Endothelial cell (in vitro differentiated cells): ENCODE measurements at regions not wholly inside any gene's neighbourhood (a gene's known extent, or its start where the extent isn't known, plus 50 kb on each side); places are given as distances from the start of the nearest gene placed in this dataset.

Experiments
- DNase-seq: peaks from one replicate; pipeline ENCODE4 v3.0.0; 2021; ENCODE audit warnings: low spot score
- H3K27ac Mint-ChIP-seq: one replicate; pipeline ENCODE4 v1.8.0; 2021; ENCODE audit warnings: mixed read lengths, inconsistent platforms; ENCODE audit not compliant: unreplicated experiment
- H3K27me3 Mint-ChIP-seq: one replicate; pipeline ENCODE4 v1.8.0; 2021; ENCODE audit warnings: mild to moderate bottlenecking, moderate library complexity, mixed read lengths, inconsistent platforms; ENCODE audit not compliant: unreplicated experiment
- H3K36me3 Mint-ChIP-seq: one replicate; pipeline ENCODE4 v1.8.0; 2021; ENCODE audit warnings: mild to moderate bottlenecking, low read depth, mixed read lengths, inconsistent platforms; ENCODE audit not compliant: unreplicated experiment
- H3K4me1 Mint-ChIP-seq: one replicate; pipeline ENCODE4 v1.8.0; 2021; ENCODE audit warnings: mild to moderate bottlenecking, mixed read lengths, inconsistent platforms; ENCODE audit not compliant: unreplicated experiment
- H3K4me3 Mint-ChIP-seq: one replicate; pipeline ENCODE4 v1.8.0; 2021; ENCODE audit warnings: mild to moderate bottlenecking, mixed read lengths, inconsistent platforms; ENCODE audit not compliant: unreplicated experiment
- H3K9me3 Mint-ChIP-seq: one replicate; pipeline ENCODE4 v1.8.0; 2021; ENCODE audit warnings: mixed read lengths, inconsistent platforms; ENCODE audit not compliant: unreplicated experiment
- TF ChIP-seq, protein P1 (sequence below): fragments of 200-600 bp; sonication (generic); IDR thresholded peaks from one replicate; pipeline ENCODE4 v1.5.0; 2021; ENCODE audit warnings: antibody characterized with exemption; ENCODE audit not compliant: unreplicated experiment

DNA sequence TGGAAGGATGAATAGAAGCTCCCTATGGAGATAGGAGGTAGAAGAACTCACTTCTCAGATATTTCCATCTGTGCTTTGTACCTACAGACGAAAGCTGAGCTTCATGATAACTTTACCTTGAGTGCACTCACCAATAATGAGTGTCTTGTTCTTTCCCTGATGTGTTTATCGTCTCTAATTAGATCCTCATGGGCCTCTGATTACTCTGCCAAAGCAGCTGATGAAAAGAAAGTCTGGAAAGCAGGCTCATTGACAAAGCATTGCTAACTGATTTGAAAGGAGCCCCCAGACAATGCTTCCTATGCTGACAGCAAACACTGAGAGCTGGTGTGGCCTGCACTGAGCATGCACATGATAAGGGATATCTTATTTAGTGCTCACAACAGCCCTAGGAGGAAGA, 183.9 kb upstream of the GHITM start:
- H3K9me3 Mint-ChIP-seq: no peaks in the 10 kb centered on the region
- no peak overlapping the region for H3K4me3 Mint-ChIP-seq

DNA sequence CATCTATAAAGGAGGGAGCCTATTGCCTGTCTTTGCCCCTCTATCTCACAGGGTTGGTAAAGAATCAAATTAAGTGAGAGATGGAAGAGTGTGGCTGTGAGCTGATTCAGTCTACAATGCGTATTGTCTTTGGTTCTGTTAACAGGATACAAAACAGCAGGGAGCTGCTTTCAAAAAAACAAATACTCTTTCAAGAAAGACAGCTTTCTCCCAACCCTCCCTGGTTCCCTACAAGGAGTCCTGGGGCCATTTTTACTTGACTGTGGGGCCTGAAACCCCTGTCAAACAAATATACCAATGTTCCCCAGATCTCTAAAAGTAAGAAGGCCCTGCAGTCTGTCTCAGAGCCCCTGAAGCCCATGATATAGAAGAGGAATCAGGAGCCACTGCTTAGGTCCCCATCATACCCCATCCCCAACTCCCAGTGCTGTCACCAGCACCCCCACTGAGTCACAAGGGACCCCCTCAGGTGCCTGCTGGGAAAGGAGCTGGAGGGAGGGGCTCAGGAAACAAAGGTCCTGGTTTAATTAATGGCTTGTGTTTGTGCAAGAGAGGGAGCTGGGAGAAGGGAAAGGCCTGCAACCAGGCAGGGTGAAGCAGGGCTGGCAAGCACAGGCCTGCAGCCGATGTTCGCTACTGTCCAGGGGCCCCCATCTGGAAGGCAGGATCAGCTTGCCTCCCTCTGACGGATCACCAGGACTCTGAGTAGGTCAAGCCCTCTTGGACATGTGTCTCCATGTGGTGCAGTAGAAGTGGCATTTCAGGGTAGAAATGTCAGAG, 182.0 kb upstream of the GHITM start:
- no peaks in the 10 kb centered on the region for H3K9me3 Mint-ChIP-seq
- H3K4me1 Mint-ChIP-seq: peaks cover 14% of the 10 kb centered on the region
- H3K4me3 Mint-ChIP-seq: no peak overlapping the region
- no peak overlapping the region for H3K27ac Mint-ChIP-seq
- no peaks in the 10 kb centered on the region for H3K36me3 Mint-ChIP-seq
- no peak for DNase-seq
- no peaks in the 10 kb centered on the region for H3K27me3 Mint-ChIP-seq
- TF ChIP-seq, protein P1, sequence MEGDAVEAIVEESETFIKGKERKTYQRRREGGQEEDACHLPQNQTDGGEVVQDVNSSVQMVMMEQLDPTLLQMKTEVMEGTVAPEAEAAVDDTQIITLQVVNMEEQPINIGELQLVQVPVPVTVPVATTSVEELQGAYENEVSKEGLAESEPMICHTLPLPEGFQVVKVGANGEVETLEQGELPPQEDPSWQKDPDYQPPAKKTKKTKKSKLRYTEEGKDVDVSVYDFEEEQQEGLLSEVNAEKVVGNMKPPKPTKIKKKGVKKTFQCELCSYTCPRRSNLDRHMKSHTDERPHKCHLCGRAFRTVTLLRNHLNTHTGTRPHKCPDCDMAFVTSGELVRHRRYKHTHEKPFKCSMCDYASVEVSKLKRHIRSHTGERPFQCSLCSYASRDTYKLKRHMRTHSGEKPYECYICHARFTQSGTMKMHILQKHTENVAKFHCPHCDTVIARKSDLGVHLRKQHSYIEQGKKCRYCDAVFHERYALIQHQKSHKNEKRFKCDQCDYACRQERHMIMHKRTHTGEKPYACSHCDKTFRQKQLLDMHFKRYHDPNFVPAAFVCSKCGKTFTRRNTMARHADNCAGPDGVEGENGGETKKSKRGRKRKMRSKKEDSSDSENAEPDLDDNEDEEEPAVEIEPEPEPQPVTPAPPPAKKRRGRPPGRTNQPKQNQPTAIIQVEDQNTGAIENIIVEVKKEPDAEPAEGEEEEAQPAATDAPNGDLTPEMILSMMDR: no peak

More for the DNA sequence above, 183.9 kb upstream of the GHITM start:
- DNase-seq: no peak
- Mint-ChIP-seq H3K27me3 (no peaks in the 10 kb centered on the region), H3K36me3 (no peaks in the 10 kb centered on the region), H3K4me1 (peaks cover 14% of the 10 kb centered on the region), H3K27ac (no peak overlapping the region)
- TF ChIP-seq, protein P1: no peak

DNA sequence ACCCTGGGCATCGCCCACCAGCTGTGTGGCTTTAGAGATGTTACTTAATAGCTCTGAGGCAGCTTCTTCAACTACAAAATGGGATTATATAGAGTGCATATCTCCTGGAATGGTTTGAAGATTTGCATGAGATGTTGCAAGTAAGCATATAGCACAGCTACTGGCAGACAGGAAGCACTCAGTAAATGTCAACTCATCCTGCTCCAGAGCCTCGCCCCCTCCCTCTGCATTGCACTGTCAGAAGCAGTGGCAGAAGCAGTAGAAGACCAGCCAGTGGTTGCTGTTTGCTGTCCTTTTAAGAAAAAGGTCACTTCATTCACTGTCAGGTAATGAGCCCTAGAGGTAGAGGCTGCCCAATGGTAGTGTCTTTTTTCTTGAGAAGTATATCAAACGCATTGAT, 180.0 kb upstream of the GHITM start:
- no peak for DNase-seq
- no peaks in the 10 kb centered on the region for H3K36me3 Mint-ChIP-seq
- TF ChIP-seq, protein P1: no peak
- no peak overlapping the region for H3K4me3 Mint-ChIP-seq
- peaks cover 10% of the 10 kb centered on the region for H3K4me1 Mint-ChIP-seq
- H3K9me3 Mint-ChIP-seq: no peaks in the 10 kb centered on the region
- no peak overlapping the region for H3K27ac Mint-ChIP-seq
- no peaks in the 10 kb centered on the region for H3K27me3 Mint-ChIP-seq

DNA sequence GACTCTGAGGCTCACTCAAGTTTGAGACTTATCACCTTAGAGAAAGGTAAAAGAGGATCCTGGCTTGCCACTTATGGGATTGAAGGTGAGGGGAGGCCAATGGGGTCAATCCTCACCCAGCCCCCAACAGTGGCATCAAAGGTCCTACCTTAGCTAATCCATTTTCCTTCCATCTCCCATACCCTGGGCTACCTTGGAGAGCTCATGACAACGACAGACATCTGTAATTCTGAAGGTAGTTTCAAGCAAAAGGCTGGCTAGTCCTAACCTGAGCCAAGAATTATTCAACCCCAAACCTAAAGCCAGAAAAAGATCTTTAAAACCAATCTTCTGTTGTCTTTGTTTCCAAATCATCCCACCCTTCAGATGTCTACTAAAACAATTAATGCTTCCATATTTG, 179.2 kb upstream of the GHITM start:
- Mint-ChIP-seq H3K27ac (no peak overlapping the region), H3K27me3 (no peaks in the 10 kb centered on the region), H3K4me3 (no peak overlapping the region), H3K9me3 (no peaks in the 10 kb centered on the region), H3K36me3 (no peaks in the 10 kb centered on the region), H3K4me1 (peaks cover 12% of the 10 kb centered on the region)
- TF ChIP-seq, protein P1: no peak
- DNase-seq: no peak

DNA sequence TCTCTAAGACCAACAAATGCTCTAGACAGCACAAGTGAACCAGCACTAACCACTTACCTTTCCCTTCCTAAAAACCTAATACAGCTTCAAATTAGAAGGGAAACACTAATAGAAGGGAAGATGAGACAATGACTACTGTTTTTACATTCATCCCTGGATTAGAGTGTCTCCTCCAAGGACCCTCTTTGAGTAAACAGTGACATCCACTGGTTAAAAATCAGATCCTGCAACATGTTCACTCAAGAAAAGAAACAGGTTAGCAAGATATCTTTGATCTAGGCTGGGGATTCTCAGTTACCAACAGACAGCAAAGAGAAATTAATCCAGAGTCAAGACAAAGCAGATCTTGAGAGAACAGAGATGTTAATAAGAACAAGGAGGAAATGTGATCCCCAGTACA, 177.7 kb upstream of the GHITM start:
- Mint-ChIP-seq H3K36me3 (no peaks in the 10 kb centered on the region), H3K4me3 (no peak overlapping the region), H3K27ac (no peak overlapping the region), H3K27me3 (no peaks in the 10 kb centered on the region), H3K4me1 (peaks cover 10% of the 10 kb centered on the region), H3K9me3 (no peaks in the 10 kb centered on the region)
- TF ChIP-seq, protein P1: no peak
- no peak for DNase-seq
